ENCODE measurements at regions not wholly inside any gene's neighbourhood (a gene's known extent, or its start where the extent isn't known, plus 50 kb on each side); places are given as distances from the start of the nearest gene placed in this dataset.

DNA sequence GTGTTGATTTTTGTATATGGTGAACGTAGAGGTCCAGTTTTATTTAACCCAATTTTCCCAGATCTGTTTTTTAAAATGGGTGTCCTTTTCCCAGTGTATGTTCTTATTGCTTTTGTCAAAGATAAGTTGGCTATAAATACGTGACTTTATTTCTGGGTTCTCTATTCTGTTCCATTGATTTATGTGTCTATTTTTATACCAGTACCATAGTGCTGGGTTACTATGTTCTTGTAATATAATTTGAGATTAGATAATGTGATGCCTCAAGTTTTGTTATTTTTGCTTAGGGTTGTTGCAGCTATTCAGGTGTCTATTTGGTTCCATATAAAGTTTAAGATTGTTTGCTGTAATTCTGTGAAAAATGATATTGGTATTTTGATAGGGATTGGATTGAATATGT, 749.1 kb upstream of the GRIA3 start:
- TF ChIP-seq, protein P1, sequence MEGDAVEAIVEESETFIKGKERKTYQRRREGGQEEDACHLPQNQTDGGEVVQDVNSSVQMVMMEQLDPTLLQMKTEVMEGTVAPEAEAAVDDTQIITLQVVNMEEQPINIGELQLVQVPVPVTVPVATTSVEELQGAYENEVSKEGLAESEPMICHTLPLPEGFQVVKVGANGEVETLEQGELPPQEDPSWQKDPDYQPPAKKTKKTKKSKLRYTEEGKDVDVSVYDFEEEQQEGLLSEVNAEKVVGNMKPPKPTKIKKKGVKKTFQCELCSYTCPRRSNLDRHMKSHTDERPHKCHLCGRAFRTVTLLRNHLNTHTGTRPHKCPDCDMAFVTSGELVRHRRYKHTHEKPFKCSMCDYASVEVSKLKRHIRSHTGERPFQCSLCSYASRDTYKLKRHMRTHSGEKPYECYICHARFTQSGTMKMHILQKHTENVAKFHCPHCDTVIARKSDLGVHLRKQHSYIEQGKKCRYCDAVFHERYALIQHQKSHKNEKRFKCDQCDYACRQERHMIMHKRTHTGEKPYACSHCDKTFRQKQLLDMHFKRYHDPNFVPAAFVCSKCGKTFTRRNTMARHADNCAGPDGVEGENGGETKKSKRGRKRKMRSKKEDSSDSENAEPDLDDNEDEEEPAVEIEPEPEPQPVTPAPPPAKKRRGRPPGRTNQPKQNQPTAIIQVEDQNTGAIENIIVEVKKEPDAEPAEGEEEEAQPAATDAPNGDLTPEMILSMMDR (IDR thresholded peaks at IDR 0.05; ENCODE audit: poor library complexity), result no peak
- TF ChIP-seq EZH2 (IDR thresholded peaks at IDR 0.05; ENCODE audit: borderline replicate concordance), result no peak
- TF ChIP-seq EZH2phosphoT487 (IDR thresholded peaks at IDR 0.05; ENCODE audit: low read depth, severe bottlenecking, unreplicated experiment), result no peak

All from hepatocyte (in vitro differentiated cells).